ENCODE measurements at regions not wholly inside any gene's neighbourhood (a gene's known extent, or its start where the extent isn't known, plus 50 kb on each side); places are given as distances from the start of the nearest gene placed in this dataset.

GRCh38 chr14:54088271-54088670 lies 131.6 kb upstream of the BMP4 start:
- no peak for DNase-seq
- no peak overlapping the region for H3K4me3 ChIP-seq (ENCODE audit: low read length)
- H3K4me3 Mint-ChIP-seq: no peak overlapping the region
- TF ChIP-seq CTCF (conservative IDR thresholded peaks at IDR 0.05): no peak
- H3K27ac ChIP-seq (ENCODE audit: low read depth, low read length): no peak overlapping the region
- H3K9ac ChIP-seq (ENCODE audit: extremely low read depth, low read length, poor library complexity, severe bottlenecking): no peak overlapping the region
- no peaks in the 10 kb centered on the region for H3K36me3 ChIP-seq (ENCODE audit: control insufficient read depth, insufficient read depth, low read length)
- H3K27ac Mint-ChIP-seq: no peak overlapping the region
- H3K9me3 Mint-ChIP-seq: peaks cover 2% of the 10 kb centered on the region
- H3K4me1 Mint-ChIP-seq: no peaks in the 10 kb centered on the region
- WGBS, 2 experiments (ENCODE audit: insufficient coverage in 1 of 2, insufficient read length in 1 of 2): 94 to 100% methylated on average over 2 to 3 of the region's 3 CpGs
- H3K36me3 Mint-ChIP-seq (ENCODE audit: low read depth): no peaks in the 10 kb centered on the region
- no peaks in the 10 kb centered on the region for H3K27me3 Mint-ChIP-seq (ENCODE audit: insufficient read depth)
- no peaks in the 10 kb centered on the region for H3K4me1 ChIP-seq (ENCODE audit: control insufficient read depth, insufficient read depth, low read length)
- no peaks in the 10 kb centered on the region for H3K27me3 ChIP-seq (ENCODE audit: control insufficient read depth, insufficient read depth, low read length, poor library complexity, severe bottlenecking)
- H3K9me3 ChIP-seq (ENCODE audit: control insufficient read depth, low read length): peaks cover 3% of the 10 kb centered on the region

GRCh38 chr14:54090274-54090673 lies 133.6 kb upstream of the BMP4 start:
- Histone ChIP-seq H3K9me3 (ENCODE audit: control insufficient read depth, low read length) (peaks cover 20% of the 10 kb centered on the region), H3K27me3 (ENCODE audit: control insufficient read depth, insufficient read depth, low read length, poor library complexity, severe bottlenecking) (no peaks in the 10 kb centered on the region), H3K27ac (ENCODE audit: low read depth, low read length) (no peak overlapping the region), H3K36me3 (ENCODE audit: control insufficient read depth, insufficient read depth, low read length) (no peaks in the 10 kb centered on the region), H3K4me3 (ENCODE audit: low read length) (no peak overlapping the region), H3K9ac (ENCODE audit: extremely low read depth, low read length, poor library complexity, severe bottlenecking) (no peak overlapping the region), H3K4me1 (ENCODE audit: control insufficient read depth, insufficient read depth, low read length) (no peaks in the 10 kb centered on the region)
- H3K4me1 Mint-ChIP-seq: no peaks in the 10 kb centered on the region
- no peak for TF ChIP-seq CTCF (conservative IDR thresholded peaks at IDR 0.05)
- WGBS, 2 experiments (ENCODE audit: insufficient coverage in 1 of 2, insufficient read length in 1 of 2): 91 to 100% methylated on average over 1 of the region's 1 CpG
- no peaks in the 10 kb centered on the region for H3K27me3 Mint-ChIP-seq (ENCODE audit: insufficient read depth)
- no peak overlapping the region for H3K27ac Mint-ChIP-seq
- no peak overlapping the region for H3K4me3 Mint-ChIP-seq
- H3K9me3 Mint-ChIP-seq: peaks cover 19% of the 10 kb centered on the region
- DNase-seq: no peak
- no peaks in the 10 kb centered on the region for H3K36me3 Mint-ChIP-seq (ENCODE audit: low read depth)

GRCh38 chr14:54094765-54095164 lies 138.1 kb upstream of the BMP4 start:
- no peak overlapping the region for H3K9ac ChIP-seq (ENCODE audit: extremely low read depth, low read length, poor library complexity, severe bottlenecking)
- H3K4me1 ChIP-seq (ENCODE audit: control insufficient read depth, insufficient read depth, low read length): no peaks in the 10 kb centered on the region
- H3K27ac ChIP-seq (ENCODE audit: low read depth, low read length): no peak overlapping the region
- Mint-ChIP-seq H3K27me3 (ENCODE audit: insufficient read depth) (no peaks in the 10 kb centered on the region), H3K4me1 (no peaks in the 10 kb centered on the region), H3K9me3 (peaks cover 29% of the 10 kb centered on the region), H3K27ac (no peak overlapping the region), H3K4me3 (no peak overlapping the region), H3K36me3 (ENCODE audit: low read depth) (no peaks in the 10 kb centered on the region)
- no peak for DNase-seq
- H3K27me3 ChIP-seq (ENCODE audit: control insufficient read depth, insufficient read depth, low read length, poor library complexity, severe bottlenecking): no peaks in the 10 kb centered on the region
- H3K9me3 ChIP-seq (ENCODE audit: control insufficient read depth, low read length): peaks cover 28% of the 10 kb centered on the region
- H3K36me3 ChIP-seq (ENCODE audit: control insufficient read depth, insufficient read depth, low read length): no peaks in the 10 kb centered on the region
- TF ChIP-seq CTCF (conservative IDR thresholded peaks at IDR 0.05): no peak
- H3K4me3 ChIP-seq (ENCODE audit: low read length): no peak overlapping the region

Data from endodermal cell (in vitro differentiated cells).